ENCODE measurements at regions not wholly inside any gene's neighbourhood (a gene's known extent, or its start where the extent isn't known, plus 50 kb on each side); places are given as distances from the start of the nearest gene placed in this dataset.

DNA sequence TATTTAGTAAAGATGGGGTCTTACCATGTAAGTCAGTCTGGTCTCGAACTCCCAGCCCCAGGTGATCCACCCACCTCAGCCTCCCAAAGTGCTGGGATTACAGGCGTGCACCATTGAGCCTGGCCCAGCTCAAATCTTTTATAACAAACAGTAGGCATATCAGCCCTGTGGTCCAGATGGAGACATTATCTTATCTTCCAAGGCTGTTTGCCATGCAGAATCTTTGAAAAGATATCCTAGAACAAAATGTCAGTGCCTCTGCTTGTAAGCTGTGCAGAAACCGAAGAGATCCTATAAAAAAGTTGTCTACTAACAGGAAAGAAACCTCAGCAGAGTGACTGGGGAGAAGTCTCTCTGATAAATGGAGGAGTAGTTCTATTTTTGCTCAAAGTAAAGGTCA, 142.1 kb downstream of the PTH2R start:
- no peaks in the 10 kb centered on the region for H3K36me3 Mint-ChIP-seq (ENCODE audit: insufficient read depth, unreplicated experiment)
- no peaks in the 10 kb centered on the region for H3K36me3 ChIP-seq (ENCODE audit: control insufficient read depth, insufficient read depth, low read length)
- no TSS peak for BruUV-seq (replicated peaks)

DNA sequence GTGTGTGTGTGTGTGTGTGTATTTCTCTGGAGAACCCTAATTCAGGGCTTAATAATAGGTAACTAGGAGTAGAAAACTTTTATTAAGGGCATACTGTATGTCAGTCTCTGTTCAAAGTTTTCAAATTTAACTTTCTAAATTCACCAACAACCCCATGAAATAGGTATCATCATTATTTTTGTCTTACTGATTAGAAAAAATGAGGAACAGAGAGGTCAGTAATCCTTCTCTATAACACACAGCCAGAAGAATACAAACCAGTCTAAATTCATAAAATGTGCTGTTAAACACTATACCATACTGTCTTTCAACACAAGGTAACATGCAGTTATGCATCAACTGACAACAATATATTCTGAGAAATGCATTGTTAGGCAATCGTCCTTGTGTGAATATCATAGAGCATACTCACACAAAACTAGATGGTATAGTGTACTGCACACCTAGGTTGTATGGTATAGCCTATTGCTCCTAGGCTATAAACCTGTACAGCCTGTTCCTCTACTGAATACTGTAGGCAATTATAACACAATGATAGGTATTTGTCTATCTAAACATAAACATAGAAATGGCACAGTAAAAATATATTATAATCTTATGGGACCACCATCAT, 143.1 kb downstream of the PTH2R start:
- H3K4me1 Mint-ChIP-seq (ENCODE audit: low read depth, unreplicated experiment): peaks cover 10% of the 10 kb centered on the region
- no peak overlapping the region for H3K27ac Mint-ChIP-seq (ENCODE audit: unreplicated experiment)
- Histone ChIP-seq H3K4me3 (ENCODE audit: low read depth, low read length) (no peak overlapping the region), H3K36me3 (ENCODE audit: control insufficient read depth, insufficient read depth, low read length) (no peaks in the 10 kb centered on the region), H3K9me3 (no peaks in the 10 kb centered on the region), H3K27me3 (replicated peaks; ENCODE audit: control insufficient read depth, insufficient read depth, low read length) (no peaks in the 10 kb centered on the region), H3K4me1 (peaks cover 21% of the 10 kb centered on the region)
- no peak overlapping the region for H3K4me3 Mint-ChIP-seq (ENCODE audit: unreplicated experiment)
- no TSS peak for BruUV-seq (replicated peaks)
- H3K36me3 Mint-ChIP-seq (ENCODE audit: insufficient read depth, unreplicated experiment): no peaks in the 10 kb centered on the region
- intact Hi-C loops (cut with micrococcal nuclease; ENCODE audit: unreplicated experiment): loop anchor here (2.0 to 5.0 kb wide), 2 partner anchors 21 to 82 kb away; no protein-coding TSS in a partner anchor
- ChIA-PET POLR2A (no interaction called here), CTCF (no interaction called here)
- no peaks in the 10 kb centered on the region for H3K27me3 Mint-ChIP-seq (ENCODE audit: insufficient read depth, unreplicated experiment)
- H3K9me3 Mint-ChIP-seq (ENCODE audit: unreplicated experiment): peaks cover 21% of the 10 kb centered on the region
- no peak for DNase-seq
- TF ChIP-seq, protein P1, sequence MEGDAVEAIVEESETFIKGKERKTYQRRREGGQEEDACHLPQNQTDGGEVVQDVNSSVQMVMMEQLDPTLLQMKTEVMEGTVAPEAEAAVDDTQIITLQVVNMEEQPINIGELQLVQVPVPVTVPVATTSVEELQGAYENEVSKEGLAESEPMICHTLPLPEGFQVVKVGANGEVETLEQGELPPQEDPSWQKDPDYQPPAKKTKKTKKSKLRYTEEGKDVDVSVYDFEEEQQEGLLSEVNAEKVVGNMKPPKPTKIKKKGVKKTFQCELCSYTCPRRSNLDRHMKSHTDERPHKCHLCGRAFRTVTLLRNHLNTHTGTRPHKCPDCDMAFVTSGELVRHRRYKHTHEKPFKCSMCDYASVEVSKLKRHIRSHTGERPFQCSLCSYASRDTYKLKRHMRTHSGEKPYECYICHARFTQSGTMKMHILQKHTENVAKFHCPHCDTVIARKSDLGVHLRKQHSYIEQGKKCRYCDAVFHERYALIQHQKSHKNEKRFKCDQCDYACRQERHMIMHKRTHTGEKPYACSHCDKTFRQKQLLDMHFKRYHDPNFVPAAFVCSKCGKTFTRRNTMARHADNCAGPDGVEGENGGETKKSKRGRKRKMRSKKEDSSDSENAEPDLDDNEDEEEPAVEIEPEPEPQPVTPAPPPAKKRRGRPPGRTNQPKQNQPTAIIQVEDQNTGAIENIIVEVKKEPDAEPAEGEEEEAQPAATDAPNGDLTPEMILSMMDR (IDR thresholded peaks at IDR 0.05; ENCODE audit: insufficient read depth in 1 of 2, low read depth in 1 of 2, low read length in 1 of 2, severe bottlenecking in 1 of 2, unreplicated experiment in 1 of 2): no peak

More for the DNA sequence above, 142.1 kb downstream of the PTH2R start:
- H3K9me3 ChIP-seq: no peaks in the 10 kb centered on the region
- no peak for DNase-seq
- H3K4me3 ChIP-seq (ENCODE audit: low read depth, low read length): no peak overlapping the region
- TF ChIP-seq, protein P1 (IDR thresholded peaks at IDR 0.05; ENCODE audit: insufficient read depth in 1 of 2, low read depth in 1 of 2, low read length in 1 of 2, severe bottlenecking in 1 of 2, unreplicated experiment in 1 of 2): no peak
- no peak overlapping the region for H3K27ac Mint-ChIP-seq (ENCODE audit: unreplicated experiment)
- no peaks in the 10 kb centered on the region for H3K27me3 ChIP-seq (replicated peaks; ENCODE audit: control insufficient read depth, insufficient read depth, low read length)
- ChIA-PET POLR2A (no interaction called here), CTCF (interaction anchor here (0.7 kb wide), 2 partner anchors 59 to 413 kb away, joined by 4 to 5 read pairs; no protein-coding TSS in a partner anchor)
- H3K4me1 ChIP-seq: peaks cover 21% of the 10 kb centered on the region
- H3K9me3 Mint-ChIP-seq (ENCODE audit: unreplicated experiment): peaks cover 21% of the 10 kb centered on the region
- H3K27me3 Mint-ChIP-seq (ENCODE audit: insufficient read depth, unreplicated experiment): no peaks in the 10 kb centered on the region
- peaks cover 10% of the 10 kb centered on the region for H3K4me1 Mint-ChIP-seq (ENCODE audit: low read depth, unreplicated experiment)
- intact Hi-C loops (cut with micrococcal nuclease; ENCODE audit: unreplicated experiment): loop anchor here (2.0 to 5.0 kb wide), 2 partner anchors 22 to 81 kb away; no protein-coding TSS in a partner anchor
- no peak overlapping the region for H3K4me3 Mint-ChIP-seq (ENCODE audit: unreplicated experiment)

DNA sequence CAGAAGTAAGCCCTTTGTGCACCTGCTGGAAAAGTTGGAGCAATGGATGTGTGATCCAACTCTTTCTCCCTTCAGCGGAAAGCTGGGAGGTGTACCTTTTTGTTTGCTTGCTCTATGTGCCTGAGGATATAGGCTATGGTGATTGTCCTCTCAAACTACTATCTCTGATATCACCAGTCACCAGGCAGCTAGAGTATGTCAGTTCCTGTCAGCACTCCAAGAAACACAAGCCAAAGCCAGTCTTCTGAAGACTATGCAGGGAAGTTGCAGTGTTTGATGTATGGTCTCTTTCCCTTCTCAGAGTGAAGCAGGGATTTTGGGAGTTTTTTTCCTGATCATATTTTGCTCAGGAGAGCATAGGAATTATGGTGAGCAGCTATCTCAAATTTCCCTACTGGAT, 146.4 kb downstream of the PTH2R start:
- POLR2A ChIA-PET: no interaction called here
- CTCF ChIA-PET: no interaction called here

More for the DNA sequence above, 146.4 kb downstream of the PTH2R start:
- Mint-ChIP-seq H3K27me3 (ENCODE audit: insufficient read depth, unreplicated experiment) (no peaks in the 10 kb centered on the region), H3K9me3 (ENCODE audit: unreplicated experiment) (peaks cover 21% of the 10 kb centered on the region), H3K4me3 (ENCODE audit: unreplicated experiment) (no peak overlapping the region), H3K36me3 (ENCODE audit: insufficient read depth, unreplicated experiment) (no peaks in the 10 kb centered on the region), H3K27ac (ENCODE audit: unreplicated experiment) (no peak overlapping the region), H3K4me1 (ENCODE audit: low read depth, unreplicated experiment) (no peaks in the 10 kb centered on the region)
- Histone ChIP-seq H3K36me3 (ENCODE audit: control insufficient read depth, insufficient read depth, low read length) (no peaks in the 10 kb centered on the region), H3K27me3 (replicated peaks; ENCODE audit: control insufficient read depth, insufficient read depth, low read length) (no peaks in the 10 kb centered on the region), H3K9me3 (no peaks in the 10 kb centered on the region), H3K4me3 (ENCODE audit: low read depth, low read length) (no peak overlapping the region), H3K4me1 (0 out of 2 replicates have a peak, but pooled peaks cover 4% of the 10 kb centered on the region)
- DNase-seq: no peak
- BruUV-seq (replicated peaks): no TSS peak
- intact Hi-C loops (cut with micrococcal nuclease; ENCODE audit: unreplicated experiment): no loop called here
- TF ChIP-seq, protein P1 (IDR thresholded peaks at IDR 0.05; ENCODE audit: insufficient read depth in 1 of 2, low read depth in 1 of 2, low read length in 1 of 2, severe bottlenecking in 1 of 2, unreplicated experiment in 1 of 2): no peak
